Putamen (tissue), 1 donor: ENCODE measurements at regions not wholly inside any gene's neighbourhood (a gene's known extent, or its start where the extent isn't known, plus 50 kb on each side); places are given as distances from the start of the nearest gene placed in this dataset.

ENCODE experiments used
- DNase-seq: peaks from one replicate; pipeline ENCODE4 v3.0.0-alpha.2; 2016; ENCODE audit warnings: low spot score

DNA sequence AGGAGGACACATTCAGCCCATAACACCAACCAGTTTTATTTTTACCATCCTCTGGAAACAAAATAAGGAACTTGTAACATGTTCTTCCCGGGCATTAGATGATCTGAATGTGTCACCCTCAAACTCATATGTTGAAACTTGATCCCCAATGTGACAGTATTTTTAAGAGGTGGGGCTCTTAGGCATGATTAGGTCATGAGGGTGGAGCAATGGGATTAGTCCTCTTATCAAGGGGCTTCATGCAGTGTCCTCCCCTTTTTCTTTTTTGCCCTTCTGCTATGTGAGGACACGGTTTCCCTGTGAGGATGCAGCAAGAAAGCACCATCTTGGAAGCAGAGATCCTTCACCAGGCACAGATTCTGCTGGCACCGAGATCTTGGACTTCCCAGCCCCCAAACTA, 401.5 kb upstream of the TRIB2 start:
- DNase-seq, result no peak

GRCh38 chr2:12316476-12316875, 400.3 kb upstream of the TRIB2 start:
- DNase-seq, result no peak

DNA sequence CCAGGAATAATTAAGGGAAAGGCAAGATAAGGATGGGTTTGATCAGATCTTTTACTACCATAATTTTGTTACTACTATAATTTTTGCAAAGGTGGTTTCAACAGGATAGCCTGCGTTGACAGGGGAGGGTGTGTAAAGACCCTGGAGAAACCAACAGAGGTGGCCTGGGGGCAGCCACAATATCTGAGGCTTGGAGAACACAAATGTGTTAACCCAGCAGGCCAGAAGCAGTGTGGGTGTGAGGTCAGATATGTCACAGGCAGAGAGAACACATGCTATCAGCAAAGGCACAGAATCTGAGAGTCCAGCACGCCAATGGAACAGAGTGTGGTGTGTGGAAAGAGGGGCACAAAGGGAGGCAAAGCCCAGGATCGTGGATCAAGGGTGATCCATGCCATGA, 399.4 kb upstream of the TRIB2 start:
- DNase-seq, result no peak

GRCh38 chr2:12317814-12318426, 398.8 kb upstream of the TRIB2 start:
- DNase-seq, result no peak

DNA sequence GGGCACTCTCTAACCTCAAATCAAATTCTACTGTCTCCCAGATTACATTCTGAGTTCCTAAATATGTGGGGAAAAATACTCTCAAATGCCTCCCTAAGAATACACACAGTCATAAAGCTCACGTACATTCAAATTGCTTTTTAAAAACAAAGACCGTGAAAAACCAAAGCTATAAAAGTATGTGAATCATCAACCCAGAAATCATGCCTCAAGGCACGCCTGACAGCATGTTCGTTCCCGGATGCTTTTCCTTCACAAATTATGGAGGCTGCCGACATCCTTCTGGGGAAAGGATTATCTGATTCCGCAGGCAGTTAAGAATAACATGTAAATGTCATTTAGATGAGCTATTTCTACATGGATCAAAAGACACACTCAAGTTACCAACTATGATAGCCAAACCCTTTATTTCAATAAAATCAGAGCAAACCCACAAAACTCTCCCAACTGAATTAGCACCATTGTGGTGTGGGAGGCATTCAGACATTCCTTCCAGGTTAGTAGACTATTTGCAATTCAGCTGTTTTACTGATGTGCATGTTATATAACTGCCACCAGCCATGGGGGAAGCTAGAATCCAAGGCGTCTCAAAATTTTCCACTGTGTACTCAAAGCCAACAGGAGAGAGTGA, 398.2 kb upstream of the TRIB2 start:
- peak; percentile 34 for DNase-seq

GRCh38 chr2:12320027-12320734, 396.6 kb upstream of the TRIB2 start:
- DNase-seq, result no peak

- DNase-seq, result peak; percentile 11
Measured at GRCh38 chr2:12320991-12321641, 395.6 kb upstream of the TRIB2 start.

- no peak for DNase-seq
Measured at GRCh38 chr2:12321886-12322285, 394.9 kb upstream of the TRIB2 start.

DNA sequence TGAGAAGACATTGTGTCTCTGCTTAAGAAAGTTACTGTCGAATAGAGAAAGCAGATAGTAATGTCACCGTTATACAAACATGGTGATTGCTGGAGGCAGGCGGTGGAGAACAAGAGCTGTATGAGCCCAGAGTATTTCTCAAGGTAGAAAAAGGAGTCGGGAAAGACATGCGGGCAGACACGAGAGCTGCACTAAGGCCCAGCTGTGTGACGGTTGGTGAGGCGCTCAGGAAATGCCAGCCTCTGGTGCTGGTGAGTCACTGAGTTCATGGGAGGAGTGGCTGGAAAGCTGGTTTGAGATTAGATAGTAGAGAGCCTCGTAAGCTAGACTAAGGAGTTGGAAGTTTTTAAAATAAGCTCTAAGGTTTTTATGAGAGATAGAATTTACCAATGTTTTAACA, 390.9 kb upstream of the TRIB2 start:
- DNase-seq, result no peak

- no peak for DNase-seq
Measured at GRCh38 chr2:12326449-12327190, 390.1 kb upstream of the TRIB2 start.

GRCh38 chr2:12330916-12331315, 385.8 kb upstream of the TRIB2 start:
- no peak for DNase-seq

DNA sequence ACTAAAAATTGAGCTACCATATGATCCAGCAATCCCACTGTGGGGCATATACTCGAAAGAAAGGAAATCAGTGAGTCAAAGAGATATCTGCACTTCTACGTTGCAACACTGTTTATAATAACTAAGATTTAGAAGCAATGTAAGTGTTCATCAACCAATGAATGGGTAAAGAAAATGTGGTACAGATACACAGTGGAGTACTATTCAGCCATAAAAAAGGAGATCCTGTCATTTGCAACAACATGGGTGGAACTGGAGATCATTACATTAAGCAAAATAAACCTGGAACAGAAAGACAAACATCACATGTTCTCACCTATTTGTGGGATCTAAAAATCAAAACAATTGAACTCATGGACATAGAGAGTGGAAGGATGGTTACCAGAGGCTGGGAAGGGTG, 385.0 kb upstream of the TRIB2 start:
- DNase-seq, result no peak

DNA sequence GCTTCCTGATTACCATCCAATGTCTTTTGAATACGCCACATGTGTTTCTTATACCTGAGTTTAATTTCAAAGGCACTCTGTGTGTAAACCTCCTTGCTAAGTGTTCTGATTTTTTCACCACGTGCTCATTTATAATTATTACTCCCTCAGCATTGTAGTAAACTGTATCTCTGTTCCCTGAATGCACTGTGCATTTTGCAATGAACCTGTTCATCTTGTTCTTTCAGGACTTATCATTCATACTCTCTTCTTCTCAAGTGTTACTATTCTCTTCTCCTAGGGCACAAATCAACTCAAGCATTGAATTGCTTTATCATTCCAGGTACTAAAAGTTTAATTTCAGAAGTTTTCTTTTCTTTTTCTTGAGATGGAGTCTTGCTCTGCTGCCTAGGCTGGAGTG, 383.4 kb upstream of the TRIB2 start:
- DNase-seq, result no peak

GRCh38 chr2:12334412-12334966, 382.2 kb upstream of the TRIB2 start:
- DNase-seq, result peak; percentile 34

DNA sequence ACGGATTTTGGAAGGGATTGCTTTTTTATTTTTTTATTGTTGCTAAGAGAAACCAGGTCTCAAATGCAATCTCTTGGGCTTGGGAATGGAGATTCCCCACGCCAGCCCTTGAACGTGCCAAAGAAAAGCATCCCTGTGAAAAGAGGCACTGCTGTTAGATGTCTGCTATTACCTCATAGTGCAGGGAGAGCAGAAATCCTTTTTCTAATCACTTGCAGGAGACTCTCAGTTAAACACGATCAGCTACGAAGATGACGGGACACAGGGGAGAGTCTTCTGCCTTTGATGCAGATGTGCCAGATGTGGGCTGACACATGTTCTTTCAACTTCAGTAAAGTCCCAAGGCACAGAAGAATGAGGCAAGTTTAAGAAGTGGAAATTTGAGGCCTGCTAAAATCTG, 381.6 kb upstream of the TRIB2 start:
- DNase-seq, result no peak

DNA sequence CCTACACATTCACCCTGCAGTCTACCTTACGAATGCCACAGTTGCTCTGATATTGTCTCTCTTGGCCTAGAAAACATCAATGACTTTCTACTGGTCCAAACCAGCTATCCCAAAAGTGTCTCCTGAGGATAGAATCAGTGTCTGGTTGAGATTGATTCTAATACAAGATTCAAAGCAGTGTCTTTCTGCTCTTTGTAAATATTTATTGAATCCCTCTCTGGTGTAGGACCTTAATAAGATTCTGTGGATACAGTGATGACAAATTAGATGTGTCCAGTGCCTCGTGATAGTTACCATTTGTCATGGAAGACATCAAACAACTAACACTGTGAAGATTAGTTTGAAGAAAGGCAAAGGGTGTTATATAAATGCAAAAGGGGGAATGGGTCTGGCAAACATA, 380.7 kb upstream of the TRIB2 start:
- DNase-seq, result no peak

GRCh38 chr2:12338946-12339697, 377.6 kb upstream of the TRIB2 start:
- DNase-seq, result no peak

- no peak for DNase-seq
Measured at GRCh38 chr2:12340164-12340563, 376.6 kb upstream of the TRIB2 start.

DNA sequence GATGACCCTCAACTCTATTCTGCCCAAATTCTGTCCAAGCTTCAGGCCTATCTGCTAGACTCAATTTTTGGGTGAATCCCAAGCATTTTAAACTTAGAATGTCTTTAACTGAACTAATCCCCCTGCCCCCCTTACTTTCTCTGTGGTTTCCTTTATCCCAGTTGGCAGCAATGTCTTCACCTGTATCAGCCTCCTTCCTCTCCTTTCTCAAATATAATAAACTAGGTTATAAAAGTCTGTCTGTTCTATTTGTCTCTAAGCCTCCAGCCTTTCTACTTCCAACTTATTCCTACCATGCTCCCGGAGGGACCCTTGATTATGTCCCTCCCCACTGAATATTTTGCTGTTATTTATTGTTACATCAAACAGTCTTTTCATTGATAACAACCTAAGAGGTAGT, 375.5 kb upstream of the TRIB2 start:
- no peak for DNase-seq

DNA sequence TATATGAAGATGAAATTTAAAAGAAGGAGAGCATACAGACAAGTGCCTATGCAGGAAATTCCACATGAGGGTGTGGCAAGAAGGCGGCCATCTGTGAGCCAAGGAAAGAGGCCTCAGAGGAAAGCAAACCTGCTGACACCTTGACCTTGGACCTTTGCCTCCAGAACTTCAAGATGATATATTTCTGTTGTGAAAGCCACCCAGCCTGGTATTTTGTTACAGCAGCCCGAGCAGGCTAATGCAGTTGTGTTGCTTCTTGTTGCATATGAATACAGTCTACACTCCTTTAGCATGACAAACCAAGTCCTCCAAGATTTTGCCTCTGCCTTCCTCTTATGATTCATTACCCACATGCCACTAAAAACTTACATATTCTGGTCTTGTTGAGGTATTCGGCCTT, 374.8 kb upstream of the TRIB2 start:
- DNase-seq, result no peak

DNA sequence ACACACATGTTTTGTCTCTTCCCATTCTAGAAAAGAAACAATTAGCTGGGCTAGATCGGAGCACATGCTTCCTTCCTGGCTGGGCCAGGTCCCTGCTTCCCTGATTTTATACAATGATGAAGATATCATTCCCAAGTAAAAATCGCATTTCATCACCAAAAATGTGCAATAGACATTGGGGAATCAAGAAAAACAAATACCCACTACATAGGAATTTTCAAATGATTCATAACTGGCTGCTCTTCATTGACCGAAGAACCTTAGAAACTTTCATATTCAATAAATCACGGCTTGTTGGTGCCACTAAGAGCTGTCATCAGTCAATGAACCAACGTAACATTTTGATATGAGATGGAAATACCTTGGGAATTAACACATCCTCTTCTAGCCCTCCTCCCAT, 373.6 kb upstream of the TRIB2 start:
- no peak for DNase-seq
